Naive thymus-derived CD8-positive, alpha-beta T cell (primary cell): ENCODE measurements at regions not wholly inside any gene's neighbourhood (a gene's known extent, or its start where the extent isn't known, plus 50 kb on each side); places are given as distances from the start of the nearest gene placed in this dataset.
"Not testable (repeated sequence)": the region's sequence is repeated elsewhere in the genome, so short reads cannot be mapped to it uniquely, and the experiment has no call there.

Experiments
- ATAC-seq, 2 donors: fragments of 150-1000 bp; cut with Tn5 transposase in 1 of 2; sonication (Bioruptor Pico), chemical (Tn5 transposase) in 1 of 2; 1 replicate in 1 of 2; 2 replicates in 1 of 2; pipeline ENCODE4 v1.10.0; 2021; ENCODE audit warnings: mild to moderate bottlenecking in 2 of 2, moderate library complexity in 2 of 2
- POLR2A ChIA-PET: fragments of 350-600 bp; sonication (Branson Sonifier 250); formaldehyde crosslinking; loops from one replicate; lab custom pipeline; 2021; ENCODE audit warnings: antibody characterized with exemption; lab: Charles Lee
- DNase-seq, 10 donors: peaks; one replicate each; pipeline versions ENCODE4 v3.0.0 to v3.0.0-alpha.2; 2020 to 2022
- H3K27ac Mint-ChIP-seq, 10 donors: one replicate each; pipeline ENCODE4 v1.8.0; 2020 to 2022; ENCODE audit warnings: mild to moderate bottlenecking in 10 of 10, mixed read lengths in 10 of 10, moderate library complexity in 4 of 10, inconsistent platforms in 1 of 10
- H3K27me3 Mint-ChIP-seq, 5 donors: one replicate each; pipeline ENCODE4 v1.8.0; 2021 to 2022; ENCODE audit warnings: mixed read lengths in 5 of 5
- H3K36me3 Mint-ChIP-seq, 3 donors: one replicate each; pipeline ENCODE4 v1.8.0; 2020 to 2022; ENCODE audit warnings: mixed read lengths in 3 of 3, mild to moderate bottlenecking in 2 of 3, inconsistent platforms in 1 of 3
- H3K4me1 Mint-ChIP-seq, 4 donors: one replicate each; pipeline ENCODE4 v1.8.0; 2021 to 2022; ENCODE audit warnings: mixed read lengths in 4 of 4
- H3K4me3 Mint-ChIP-seq, 10 donors: one replicate each; pipeline ENCODE4 v1.8.0; 2020 to 2022; ENCODE audit warnings: mild to moderate bottlenecking in 10 of 10, mixed read lengths in 10 of 10, moderate library complexity in 6 of 10, inconsistent platforms in 1 of 10
- H3K9me3 Mint-ChIP-seq, 9 donors: one replicate each; pipeline ENCODE4 v1.8.0; 2020 to 2022; ENCODE audit warnings: mixed read lengths in 9 of 9, mild to moderate bottlenecking in 3 of 9, inconsistent platforms in 1 of 9, moderate library complexity in 1 of 9

DNA sequence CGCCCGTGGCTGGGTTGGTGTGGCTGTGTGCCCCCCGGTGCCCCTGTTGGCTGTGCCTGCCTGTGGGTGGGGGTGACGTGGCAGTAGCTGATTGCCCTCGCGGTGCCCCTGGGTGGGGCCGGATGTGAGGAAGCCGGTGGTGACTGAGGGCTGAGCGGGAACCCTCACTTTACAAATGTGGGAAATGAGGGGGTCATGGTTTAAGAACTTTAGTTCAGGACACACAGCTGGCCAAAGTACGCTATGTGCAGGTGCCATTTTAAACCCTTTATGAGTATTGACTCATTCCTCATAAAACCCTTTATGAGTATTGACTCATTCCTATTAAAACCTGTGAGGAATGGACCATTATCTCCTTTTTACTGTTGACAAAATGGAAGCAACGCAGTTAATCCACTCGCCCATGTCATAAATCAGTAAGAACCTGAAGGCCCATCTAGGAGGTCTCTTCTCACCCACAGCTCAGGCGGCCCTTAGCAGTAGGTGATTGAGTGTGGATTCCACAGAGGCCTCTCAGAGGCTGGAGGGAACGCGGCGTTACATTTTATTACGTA lies 290.1 kb upstream of the COBL start:
- Mint-ChIP-seq H3K4me3 (no peak overlapping the region), H3K27me3 (peaks cover 0 to 11% (median 0%) of the 10 kb centered on the region in 5 donors), H3K27ac (no peak overlapping the region), H3K4me1 (no peaks in the 10 kb centered on the region), H3K36me3 (no peaks in the 10 kb centered on the region), H3K9me3 (peaks cover 0 to 16% (median 0%) of the 10 kb centered on the region in 9 donors)
- ATAC-seq (no peak), DNase-seq (no peak)
- POLR2A ChIA-PET = no interaction called here

DNA sequence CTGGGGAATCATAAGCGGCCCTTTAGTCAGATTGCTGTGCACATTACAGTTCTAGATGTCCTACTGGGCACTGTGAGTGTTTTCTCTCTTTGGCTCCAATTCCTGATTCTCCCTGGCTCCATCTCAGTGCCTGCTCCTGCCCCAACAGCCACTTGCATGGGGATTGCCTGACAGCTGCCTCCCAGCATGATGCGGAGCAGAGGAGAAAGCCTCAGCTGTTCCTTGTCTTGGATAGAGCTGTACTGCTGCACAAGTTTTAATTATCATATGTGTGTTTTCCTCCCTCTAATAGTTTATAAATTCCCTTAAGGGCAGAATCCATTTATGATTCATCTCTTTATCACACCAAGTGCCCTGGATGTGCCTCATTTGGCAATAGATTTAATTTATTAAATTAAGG lies 285.8 kb upstream of the COBL start:
- Mint-ChIP-seq H3K4me3 (no peak overlapping the region), H3K36me3 (peaks cover 0 to 8% (median 0%) of the 10 kb centered on the region in 3 donors), H3K27me3 (peaks cover 0 to 12% (median 3%) of the 10 kb centered on the region in 5 donors), H3K27ac (no peak overlapping the region), H3K4me1 (no peaks in the 10 kb centered on the region), H3K9me3 (peaks cover 0 to 34% (median 10%) of the 10 kb centered on the region in 9 donors)
- ATAC-seq = no peak
- POLR2A ChIA-PET = no interaction called here
- DNase-seq = no peak

DNA sequence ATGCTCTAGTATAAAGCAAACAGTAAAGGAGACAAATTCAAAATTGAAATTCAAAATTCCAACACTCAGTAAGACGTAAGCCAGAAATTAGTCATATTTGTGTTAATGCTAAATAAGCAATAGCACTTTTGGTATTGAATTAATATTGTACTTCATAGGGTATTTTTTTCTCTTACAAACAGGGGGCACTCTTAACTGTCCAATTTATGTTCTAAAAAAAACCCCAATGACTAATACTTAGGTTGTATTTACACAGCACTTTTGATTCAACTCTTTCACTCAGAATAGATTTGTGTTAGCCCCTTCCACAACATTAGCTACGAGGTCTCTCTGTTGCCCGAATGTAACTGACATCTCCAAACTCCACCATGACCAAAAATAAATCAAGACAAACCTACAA lies 284.9 kb upstream of the COBL start:
- no peaks in the 10 kb centered on the region for H3K4me1 Mint-ChIP-seq
- no peak for DNase-seq
- POLR2A ChIA-PET = no interaction called here
- no peak overlapping the region for H3K27ac Mint-ChIP-seq
- peaks cover 0 to 8% (median 0%) of the 10 kb centered on the region in 3 donors for H3K36me3 Mint-ChIP-seq
- no peak for ATAC-seq
- H3K27me3 Mint-ChIP-seq = peaks cover 0 to 10% (median 0%) of the 10 kb centered on the region in 5 donors
- no peak overlapping the region for H3K4me3 Mint-ChIP-seq
- H3K9me3 Mint-ChIP-seq = peaks cover 0 to 43% (median 14%) of the 10 kb centered on the region in 9 donors

DNA sequence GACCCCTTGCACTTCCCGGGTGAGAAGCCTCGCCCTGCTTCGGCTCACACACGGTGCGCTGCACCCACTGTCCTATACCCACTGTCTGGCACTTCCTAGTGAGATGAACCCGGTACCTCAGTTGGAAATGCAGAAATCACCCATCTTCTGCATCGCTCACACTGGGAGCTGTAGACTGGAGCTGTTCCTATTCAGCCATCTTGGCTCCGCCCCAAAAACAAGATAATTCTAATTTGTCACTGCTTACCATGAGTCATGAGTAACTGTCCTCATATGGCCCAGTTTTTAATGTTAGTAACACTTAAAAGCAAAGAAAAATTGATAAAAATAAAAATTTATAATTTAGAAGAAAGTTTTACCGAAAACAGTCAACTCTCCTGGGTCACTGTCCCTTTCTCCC lies 283.3 kb upstream of the COBL start:
- H3K4me3 Mint-ChIP-seq, POLR2A ChIA-PET, H3K4me1 Mint-ChIP-seq, ATAC-seq, DNase-seq, H3K36me3 Mint-ChIP-seq, H3K27me3 Mint-ChIP-seq, H3K27ac Mint-ChIP-seq: not testable (repeated sequence)
- H3K9me3 Mint-ChIP-seq = peaks cover 0 to 38% (median 12%) of the 10 kb centered on the region in 9 donors

DNA sequence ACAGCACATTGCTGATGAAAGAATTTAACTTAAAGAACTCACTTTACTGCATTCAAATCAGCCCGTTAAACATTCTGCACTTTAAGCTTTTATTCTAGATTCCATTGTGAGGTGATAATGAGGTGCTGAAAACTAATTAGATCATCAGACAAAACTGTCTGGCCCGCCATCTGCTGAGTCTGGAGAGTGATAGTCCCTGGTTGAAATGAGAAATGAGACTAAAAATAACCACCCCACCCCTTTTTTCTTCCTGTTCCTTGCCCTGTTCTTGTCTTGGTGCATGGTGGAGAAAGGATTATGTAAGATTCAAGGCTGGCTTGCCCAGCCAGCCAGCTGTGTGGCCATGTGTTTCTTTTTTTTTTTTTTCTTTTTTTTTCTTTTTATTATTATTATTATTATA lies 277.0 kb upstream of the COBL start:
- Mint-ChIP-seq H3K36me3 (no peaks in the 10 kb centered on the region), H3K4me3 (no peak overlapping the region), H3K27ac (no peak overlapping the region), H3K4me1 (no peaks in the 10 kb centered on the region), H3K9me3 (peaks cover 0 to 18% (median 7%) of the 10 kb centered on the region in 9 donors), H3K27me3 (no peaks in the 10 kb centered on the region)
- ATAC-seq (no peak), DNase-seq (no peak)
- POLR2A ChIA-PET = no interaction called here

DNA sequence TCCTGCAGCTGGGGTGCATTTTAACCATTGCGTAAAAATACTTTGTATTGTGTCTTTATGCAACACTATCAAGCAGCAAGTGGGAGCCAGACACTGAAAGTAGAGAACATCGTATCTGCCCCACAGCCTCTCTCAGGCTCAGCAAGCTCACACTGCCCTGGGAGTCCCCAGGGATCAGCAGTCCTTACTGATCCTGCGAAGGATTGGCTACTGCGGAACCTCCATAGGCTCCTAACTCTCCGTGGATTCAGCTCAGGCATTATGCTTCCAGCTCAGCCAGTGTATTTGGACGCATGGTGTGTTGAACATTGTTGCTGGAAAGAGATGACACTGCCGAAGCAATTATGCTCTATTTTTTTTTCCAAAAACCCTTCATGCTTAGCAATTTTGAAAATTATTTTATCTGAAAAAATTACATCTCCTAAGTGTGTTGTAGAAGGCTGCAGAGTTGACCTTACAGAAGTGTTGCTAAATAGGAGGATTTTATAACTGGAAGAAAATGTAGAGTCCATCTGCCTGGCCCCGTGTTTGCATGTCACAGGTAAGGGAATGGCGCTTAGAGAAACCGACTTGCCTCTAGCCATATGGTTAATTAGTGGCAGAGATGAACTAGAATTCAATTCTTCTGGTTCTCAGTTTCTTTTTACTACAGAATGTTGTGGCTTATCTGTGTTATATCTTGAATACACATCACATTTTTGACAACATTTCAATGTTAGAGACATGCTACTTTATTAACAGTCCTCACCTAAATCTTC lies 276.4 kb upstream of the COBL start:
- Mint-ChIP-seq H3K4me1 (no peaks in the 10 kb centered on the region), H3K27me3 (no peaks in the 10 kb centered on the region), H3K36me3 (no peaks in the 10 kb centered on the region), H3K27ac (no peak overlapping the region), H3K9me3 (peaks cover 0 to 18% (median 5%) of the 10 kb centered on the region in 9 donors), H3K4me3 (no peak overlapping the region)
- ATAC-seq = no peak
- no peak for DNase-seq
- POLR2A ChIA-PET = no interaction called here

DNA sequence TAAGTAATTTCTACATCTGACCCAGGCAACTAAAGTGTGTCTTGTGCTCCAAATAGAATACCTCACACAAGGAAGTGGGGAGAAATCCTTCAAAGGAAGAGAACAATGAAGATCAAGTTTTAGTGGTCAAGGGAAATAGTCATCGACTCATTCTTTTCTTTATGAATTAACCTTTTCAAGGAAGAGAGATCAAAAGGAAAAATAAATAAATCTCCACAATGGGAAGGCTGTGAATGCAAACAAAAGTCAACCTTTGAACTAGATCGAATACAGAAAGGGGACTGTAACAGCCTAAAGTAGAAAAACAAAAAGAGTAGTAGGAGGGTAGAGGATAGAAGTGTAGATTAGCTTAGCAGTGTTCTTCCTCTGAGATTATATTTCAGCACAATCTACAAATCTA lies 274.6 kb upstream of the COBL start:
- Mint-ChIP-seq H3K36me3 (no peaks in the 10 kb centered on the region), H3K4me1 (no peaks in the 10 kb centered on the region), H3K27me3 (no peaks in the 10 kb centered on the region), H3K9me3 (peaks cover 0 to 11% (median 0%) of the 10 kb centered on the region in 9 donors), H3K27ac (no peak overlapping the region), H3K4me3 (no peak overlapping the region)
- ATAC-seq (no peak), DNase-seq (no peak)
- POLR2A ChIA-PET = no interaction called here

DNA sequence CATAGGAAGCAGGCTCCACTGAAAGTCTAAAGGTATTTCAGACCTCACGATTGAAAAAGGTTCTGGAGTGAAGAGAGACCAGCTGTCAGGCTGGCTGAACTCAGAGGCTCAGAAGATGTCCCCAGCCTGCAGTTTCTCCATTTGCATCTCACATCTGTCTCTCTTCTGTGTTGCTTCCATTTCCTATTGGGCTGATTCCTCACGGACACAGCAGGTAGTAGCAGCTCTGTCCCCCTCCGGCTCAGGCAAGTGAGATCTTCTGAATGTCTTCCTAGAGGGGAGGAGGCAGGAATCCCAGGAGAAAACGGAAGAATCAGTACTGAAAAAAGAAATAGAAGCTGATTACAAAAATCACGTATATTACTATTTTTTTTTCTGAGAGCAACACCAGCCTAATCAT lies 274.1 kb upstream of the COBL start:
- no peak overlapping the region for H3K27ac Mint-ChIP-seq
- H3K4me3 Mint-ChIP-seq = no peak overlapping the region
- POLR2A ChIA-PET = no interaction called here
- peaks cover 0 to 11% (median 0%) of the 10 kb centered on the region in 9 donors for H3K9me3 Mint-ChIP-seq
- no peaks in the 10 kb centered on the region for H3K36me3 Mint-ChIP-seq
- DNase-seq (no peak), ATAC-seq (no peak)
- no peaks in the 10 kb centered on the region for H3K4me1 Mint-ChIP-seq
- H3K27me3 Mint-ChIP-seq = no peaks in the 10 kb centered on the region

DNA sequence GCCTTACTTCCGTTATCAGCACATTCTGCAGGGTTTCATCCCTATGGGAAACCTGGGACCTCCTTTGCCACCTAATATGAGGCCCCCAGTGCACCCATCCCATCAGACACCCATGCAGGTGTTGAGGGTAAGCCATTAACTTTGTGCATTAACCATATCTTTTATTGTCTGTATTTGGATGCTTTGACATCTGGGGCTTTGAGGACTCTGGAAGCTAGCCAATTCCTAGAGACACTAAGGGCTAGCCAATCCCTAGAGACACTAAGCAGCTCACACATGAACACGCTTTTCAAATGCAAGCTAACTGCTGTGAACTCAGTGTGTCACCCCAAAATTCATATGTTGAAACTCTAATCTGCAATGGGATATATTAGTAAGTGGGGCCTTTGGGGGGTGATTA lies 272.5 kb upstream of the COBL start:
- POLR2A ChIA-PET = no interaction called here
- Mint-ChIP-seq H3K27ac (no peak overlapping the region), H3K9me3 (peaks cover 0 to 11% (median 0%) of the 10 kb centered on the region in 9 donors), H3K4me1 (no peaks in the 10 kb centered on the region), H3K36me3 (no peaks in the 10 kb centered on the region), H3K4me3 (no peak overlapping the region), H3K27me3 (peaks cover 0 to 2% (median 0%) of the 10 kb centered on the region in 5 donors)
- no peak for DNase-seq
- ATAC-seq = no peak

DNA sequence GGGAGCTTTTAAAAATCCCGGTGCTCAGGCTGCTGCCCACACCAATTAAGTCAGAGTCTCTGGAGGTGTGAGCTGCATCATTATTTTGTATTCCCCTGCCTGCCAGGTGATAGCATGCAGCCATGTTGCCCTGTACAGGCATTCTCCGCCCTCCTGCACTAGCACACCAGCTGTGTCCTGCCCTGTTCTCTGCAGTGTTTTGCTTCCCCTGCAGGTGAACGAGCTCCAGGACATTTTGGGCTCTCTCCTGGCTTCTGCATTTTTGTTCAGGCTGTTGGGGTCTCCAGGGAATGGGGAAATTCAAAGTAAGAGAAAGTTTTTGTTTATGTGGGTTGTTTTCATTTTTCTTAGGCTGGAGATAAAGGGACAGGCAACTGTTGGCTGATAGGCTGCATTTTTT lies 271.0 kb upstream of the COBL start:
- Mint-ChIP-seq H3K4me1 (no peaks in the 10 kb centered on the region), H3K4me3 (no peak overlapping the region), H3K36me3 (no peaks in the 10 kb centered on the region), H3K27ac (no peak overlapping the region), H3K27me3 (peaks cover 0 to 12% (median 3%) of the 10 kb centered on the region in 5 donors), H3K9me3 (peaks cover 0 to 17% (median 0%) of the 10 kb centered on the region in 9 donors)
- no peak for ATAC-seq
- DNase-seq = no peak
- POLR2A ChIA-PET = no interaction called here

DNA sequence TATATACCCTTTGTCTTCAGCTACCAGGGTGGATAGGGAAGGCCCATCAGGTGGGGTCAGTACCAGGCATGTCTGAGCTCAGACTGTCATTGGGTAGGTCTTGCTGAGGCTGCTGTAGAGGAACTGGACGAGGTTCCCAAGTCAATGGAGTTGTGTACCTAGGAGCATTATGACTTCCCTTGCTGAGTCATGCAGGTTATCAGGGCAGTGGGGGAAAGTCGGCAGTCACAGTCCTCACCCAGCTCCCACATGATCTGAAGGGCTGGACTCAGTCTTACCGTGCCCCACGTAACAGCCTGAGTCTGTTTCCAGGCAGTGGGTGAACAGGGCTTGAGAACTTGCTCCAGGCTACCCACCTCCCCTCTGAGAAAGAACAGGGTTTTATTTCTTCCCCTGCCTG lies 260.8 kb upstream of the COBL start:
- POLR2A ChIA-PET = no interaction called here
- DNase-seq = no peak
- peaks cover 7 to 39% (median 15%) of the 10 kb centered on the region in 9 donors for H3K9me3 Mint-ChIP-seq
- no peak for ATAC-seq
- H3K4me1 Mint-ChIP-seq = no peaks in the 10 kb centered on the region
- no peaks in the 10 kb centered on the region for H3K27me3 Mint-ChIP-seq
- no peak overlapping the region for H3K27ac Mint-ChIP-seq
- H3K4me3 Mint-ChIP-seq = no peak overlapping the region
- H3K36me3 Mint-ChIP-seq = no peaks in the 10 kb centered on the region

DNA sequence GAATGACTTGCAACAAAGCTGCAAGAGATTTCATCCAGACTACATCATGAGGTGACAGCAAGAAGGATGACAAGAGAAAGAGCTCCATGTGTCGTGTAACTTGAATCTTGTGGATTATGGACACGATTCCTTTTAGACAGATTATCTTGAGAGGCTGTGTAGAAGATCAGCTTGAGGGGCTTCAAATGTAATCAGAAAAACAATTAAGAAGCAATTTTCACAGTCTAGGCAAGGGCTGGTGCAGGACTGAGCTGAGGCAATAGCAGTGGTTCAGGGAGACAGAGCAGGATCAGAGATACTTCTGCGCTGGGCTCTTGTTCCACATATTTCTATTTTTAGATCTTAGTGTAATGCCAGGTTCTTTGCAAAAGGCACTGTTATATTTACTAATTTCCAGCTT lies 253.0 kb upstream of the COBL start:
- DNase-seq (no peak), ATAC-seq (no peak)
- H3K9me3 Mint-ChIP-seq = peaks cover 0 to 32% (median 7%) of the 10 kb centered on the region in 9 donors
- POLR2A ChIA-PET = no interaction called here
- H3K36me3 Mint-ChIP-seq = no peaks in the 10 kb centered on the region
- H3K4me3 Mint-ChIP-seq = no peak overlapping the region
- no peaks in the 10 kb centered on the region for H3K4me1 Mint-ChIP-seq
- peaks cover 0 to 4% (median 0%) of the 10 kb centered on the region in 5 donors for H3K27me3 Mint-ChIP-seq
- H3K27ac Mint-ChIP-seq = no peak overlapping the region

DNA sequence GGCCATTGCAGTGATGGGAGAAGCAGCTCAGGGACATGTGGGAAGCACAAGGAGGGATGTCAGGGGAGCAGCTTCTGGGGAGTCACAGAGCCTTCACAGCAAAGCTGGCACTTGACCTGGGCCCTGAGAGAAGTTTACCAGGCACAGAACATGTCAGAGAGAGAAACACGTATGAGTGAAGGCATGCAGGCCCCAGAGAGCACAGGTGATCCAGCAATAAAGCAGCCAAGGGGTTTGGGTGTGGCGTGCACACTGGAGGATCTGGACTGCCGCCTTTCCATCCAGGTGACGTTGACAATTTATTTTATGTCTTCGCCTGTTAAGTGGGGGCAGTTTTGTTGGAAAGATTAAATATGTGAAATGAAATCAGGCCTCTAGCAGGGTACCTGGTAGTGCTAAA lies 252.6 kb upstream of the COBL start:
- no peak overlapping the region for H3K27ac Mint-ChIP-seq
- no peak overlapping the region for H3K4me3 Mint-ChIP-seq
- H3K36me3 Mint-ChIP-seq = no peaks in the 10 kb centered on the region
- peaks cover 0 to 28% (median 7%) of the 10 kb centered on the region in 9 donors for H3K9me3 Mint-ChIP-seq
- no peak for DNase-seq
- POLR2A ChIA-PET = no interaction called here
- H3K27me3 Mint-ChIP-seq = peaks cover 0 to 4% (median 0%) of the 10 kb centered on the region in 5 donors
- ATAC-seq = no peak
- no peaks in the 10 kb centered on the region for H3K4me1 Mint-ChIP-seq
